Uterus (tissue), 3 donors: ENCODE measurements at regions not wholly inside any gene's neighbourhood (a gene's known extent, or its start where the extent isn't known, plus 50 kb on each side); places are given as distances from the start of the nearest gene placed in this dataset.

ENCODE experiments used
- DNase-seq, 2 donors: peaks; one replicate each; pipeline ENCODE4 v3.0.0-alpha.2; 2019 to 2020
- H3K27ac ChIP-seq, 2 donors: fragments of 200-600 bp; sonication (generic); 1 replicate in 1 of 2; 2 replicates in 1 of 2; pipeline ENCODE4 v1.5.1; 2016 to 2018
- H3K27me3 ChIP-seq, 2 donors: fragments of 200-600 bp; sonication (generic); one replicate each; pipeline ENCODE4 v1.5.1; 2018 to 2019; ENCODE audit warnings: control low read depth in 1 of 2
- H3K36me3 ChIP-seq, 2 donors: fragments of 200-600 bp; sonication (generic); one replicate each; pipeline ENCODE4 v1.5.1; 2019; ENCODE audit warnings: control low read depth in 1 of 2
- H3K4me1 ChIP-seq, 2 donors: fragments of 200-600 bp; sonication (generic); one replicate each; pipeline ENCODE4 v1.5.1; 2018 to 2019; ENCODE audit warnings: control low read depth in 1 of 2
- H3K4me3 ChIP-seq, 2 donors: fragments of 200-600 bp; sonication (generic); 1 replicate in 1 of 2; 2 replicates in 1 of 2; pipeline ENCODE4 v1.5.1; 2018 to 2019; ENCODE audit warnings: mild to moderate bottlenecking in 1 of 2
- H3K9me3 ChIP-seq, 2 donors: fragments of 200-600 bp; sonication (generic); one replicate each; pipeline ENCODE4 v1.5.1; 2019; ENCODE audit warnings: control low read depth in 1 of 2
- POLR2A ChIP-seq, 2 donors: fragments of 450-650 bp; IDR thresholded peaks; one replicate each; pipeline ENCODE4 v1.6.1; 2016; ENCODE audit warnings: antibody characterized with exemption in 2 of 2, mild to moderate bottlenecking in 1 of 2, moderate library complexity in 1 of 2
- intact Hi-C: fragments of 100-400 bp; cut with DNase I; formaldehyde crosslinking; loops from one replicate; pipeline ENCODE4 v1.15.1; 2023; ENCODE audit warnings: low total_unique reads
- TF ChIP-seq, protein P1 (sequence below), 4 experiments: fragments of 200-600 bp in 2 of 4; fragments of 450-650 bp in 2 of 4; sonication (generic) in 2 of 4; IDR thresholded peaks; one replicate each; pipeline ENCODE4 v1.5.1; 2016 to 2019; ENCODE audit warnings: antibody characterized with exemption in 4 of 4, mild to moderate bottlenecking in 2 of 4, moderate library complexity in 1 of 4
- donor health status: DM: yes; HTN: yes; CAD: no.

DNA sequence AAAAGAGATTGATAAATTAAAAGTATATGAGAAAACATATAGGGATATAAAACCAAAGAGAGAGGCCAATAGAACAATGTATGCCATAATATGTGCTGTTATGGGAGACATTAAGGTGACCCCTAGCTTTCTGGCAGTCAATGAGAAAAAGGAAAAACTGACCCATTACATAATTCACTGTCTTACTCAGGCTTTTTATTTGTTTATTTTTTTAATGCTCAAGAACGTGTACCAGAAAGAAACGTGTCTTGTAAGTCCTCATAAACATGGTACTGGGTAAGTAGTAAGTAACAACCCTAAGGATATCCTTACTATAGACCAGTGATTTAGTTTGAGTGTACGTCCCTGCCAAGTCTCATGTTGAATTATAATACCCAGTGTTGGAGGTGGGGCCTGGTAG is 160.8 kb upstream of the PHACTR1 start:
- Histone ChIP-seq H3K9me3 (no peaks in the 10 kb centered on the region), H3K4me1 (no peaks in the 10 kb centered on the region), H3K27me3 (no peaks in the 10 kb centered on the region), H3K27ac (no peak overlapping the region), H3K36me3 (no peaks in the 10 kb centered on the region), H3K4me3 (no peak overlapping the region)
- DNase-seq: no peak
- intact Hi-C loops: no loop called here
- TF ChIP-seq, protein P1, sequence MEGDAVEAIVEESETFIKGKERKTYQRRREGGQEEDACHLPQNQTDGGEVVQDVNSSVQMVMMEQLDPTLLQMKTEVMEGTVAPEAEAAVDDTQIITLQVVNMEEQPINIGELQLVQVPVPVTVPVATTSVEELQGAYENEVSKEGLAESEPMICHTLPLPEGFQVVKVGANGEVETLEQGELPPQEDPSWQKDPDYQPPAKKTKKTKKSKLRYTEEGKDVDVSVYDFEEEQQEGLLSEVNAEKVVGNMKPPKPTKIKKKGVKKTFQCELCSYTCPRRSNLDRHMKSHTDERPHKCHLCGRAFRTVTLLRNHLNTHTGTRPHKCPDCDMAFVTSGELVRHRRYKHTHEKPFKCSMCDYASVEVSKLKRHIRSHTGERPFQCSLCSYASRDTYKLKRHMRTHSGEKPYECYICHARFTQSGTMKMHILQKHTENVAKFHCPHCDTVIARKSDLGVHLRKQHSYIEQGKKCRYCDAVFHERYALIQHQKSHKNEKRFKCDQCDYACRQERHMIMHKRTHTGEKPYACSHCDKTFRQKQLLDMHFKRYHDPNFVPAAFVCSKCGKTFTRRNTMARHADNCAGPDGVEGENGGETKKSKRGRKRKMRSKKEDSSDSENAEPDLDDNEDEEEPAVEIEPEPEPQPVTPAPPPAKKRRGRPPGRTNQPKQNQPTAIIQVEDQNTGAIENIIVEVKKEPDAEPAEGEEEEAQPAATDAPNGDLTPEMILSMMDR (IDR thresholded peaks at IDR 0.05): no peak
- no peak for TF ChIP-seq POLR2A (IDR thresholded peaks at IDR 0.05)

DNA sequence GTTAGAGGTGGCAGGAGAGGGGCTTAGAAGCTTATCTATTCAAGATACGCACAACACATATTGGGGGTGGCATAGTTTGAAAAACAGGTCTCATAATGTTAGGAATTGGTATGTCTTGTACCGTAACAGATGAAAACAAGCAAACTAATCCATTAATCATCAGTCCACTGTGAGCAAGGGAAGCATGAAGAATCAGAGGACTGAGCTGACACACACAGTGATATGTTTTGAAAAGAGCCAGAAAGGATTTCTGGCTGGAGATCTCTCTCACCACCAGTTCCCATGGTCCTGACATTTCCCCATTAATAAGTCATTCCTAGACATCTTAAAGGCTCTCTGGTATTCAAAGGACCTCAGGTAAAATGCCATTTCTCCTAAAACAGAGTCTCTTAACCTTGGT is 158.8 kb upstream of the PHACTR1 start:
- no peak overlapping the region for H3K4me3 ChIP-seq
- intact Hi-C loops: no loop called here
- H3K27me3 ChIP-seq: no peaks in the 10 kb centered on the region
- H3K4me1 ChIP-seq: no peaks in the 10 kb centered on the region
- H3K9me3 ChIP-seq: no peaks in the 10 kb centered on the region
- no peak for DNase-seq
- TF ChIP-seq POLR2A (IDR thresholded peaks at IDR 0.05): no peak
- TF ChIP-seq, protein P1 (IDR thresholded peaks at IDR 0.05): no peak
- no peaks in the 10 kb centered on the region for H3K36me3 ChIP-seq
- H3K27ac ChIP-seq: no peak overlapping the region

DNA sequence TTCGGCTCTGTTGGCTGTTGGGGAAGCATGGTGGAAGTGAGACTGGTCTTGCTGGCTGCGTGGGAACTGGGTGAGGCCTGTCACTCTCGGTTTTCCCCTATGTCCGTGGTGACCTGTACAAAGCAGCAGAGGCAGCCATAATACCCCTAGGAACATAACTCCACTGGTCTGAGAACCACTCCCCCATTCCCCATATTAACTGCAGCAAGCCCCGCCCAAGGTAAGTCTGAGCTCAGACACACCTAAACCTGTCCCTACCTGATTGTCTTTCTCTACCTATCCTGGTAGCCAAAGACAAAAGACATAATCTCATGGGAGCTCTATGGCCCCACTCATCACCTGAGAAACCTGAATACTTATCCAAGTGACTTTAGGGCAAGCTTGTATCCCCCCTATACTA is 156.3 kb upstream of the PHACTR1 start:
- TF ChIP-seq, protein P1 (IDR thresholded peaks at IDR 0.05): no peak
- TF ChIP-seq POLR2A (IDR thresholded peaks at IDR 0.05): no peak
- Histone ChIP-seq H3K27ac (no peak overlapping the region), H3K4me1 (no peaks in the 10 kb centered on the region), H3K27me3 (no peaks in the 10 kb centered on the region), H3K4me3 (no peak overlapping the region), H3K36me3 (no peaks in the 10 kb centered on the region), H3K9me3 (no peaks in the 10 kb centered on the region)
- intact Hi-C loops: no loop called here
- DNase-seq: no peak

DNA sequence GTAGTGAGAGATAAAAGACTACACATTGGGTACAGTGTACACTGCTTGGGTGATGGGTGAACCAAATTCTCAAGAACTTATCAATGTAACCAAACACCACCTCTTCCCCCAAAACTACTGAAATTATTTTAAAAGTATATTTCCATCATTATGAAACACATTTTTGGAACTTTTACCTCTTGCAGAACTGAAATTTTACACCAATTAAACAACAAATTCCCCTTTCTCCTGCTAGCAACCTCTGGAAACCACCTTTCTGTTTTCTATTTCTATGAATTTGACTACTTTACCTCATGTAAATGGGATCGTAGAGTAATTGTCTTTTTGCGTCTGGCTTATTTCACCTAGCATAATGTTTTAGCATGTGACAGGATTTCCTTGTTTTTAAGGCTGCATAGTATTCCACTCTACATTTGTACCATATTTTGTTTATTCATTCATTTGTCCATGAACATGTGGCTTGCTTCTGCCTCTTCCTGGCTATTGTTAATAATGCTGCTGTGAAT is 149.9 kb upstream of the PHACTR1 start:
- DNase-seq: no peak
- intact Hi-C loops: no loop called here
- TF ChIP-seq, protein P1 (IDR thresholded peaks at IDR 0.05): no peak
- TF ChIP-seq POLR2A (IDR thresholded peaks at IDR 0.05): no peak
- Histone ChIP-seq H3K36me3 (no peaks in the 10 kb centered on the region), H3K27me3 (no peaks in the 10 kb centered on the region), H3K4me3 (no peak overlapping the region), H3K27ac (no peak overlapping the region), H3K9me3 (no peaks in the 10 kb centered on the region), H3K4me1 (no peaks in the 10 kb centered on the region)

DNA sequence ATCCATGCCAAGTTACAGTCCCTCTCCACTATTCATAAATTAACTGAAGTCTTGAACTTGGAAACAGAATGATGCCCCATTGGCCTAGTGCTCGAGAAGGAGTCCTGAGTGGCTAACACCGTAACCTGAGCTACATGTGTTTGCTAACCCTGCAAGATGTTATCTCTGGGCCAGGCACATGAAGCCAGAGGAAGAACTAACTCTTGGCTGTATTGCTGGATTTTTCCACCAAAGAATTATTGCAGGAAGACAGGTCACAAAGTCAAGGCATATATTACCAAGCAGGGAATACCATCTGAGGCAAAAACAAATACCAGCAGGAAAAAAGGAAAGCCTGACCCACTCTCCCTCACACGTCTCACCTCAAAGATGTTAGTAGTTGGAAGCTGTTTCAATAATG is 148.9 kb upstream of the PHACTR1 start:
- DNase-seq: no peak
- no peak for TF ChIP-seq POLR2A (IDR thresholded peaks at IDR 0.05)
- TF ChIP-seq, protein P1 (IDR thresholded peaks at IDR 0.05): no peak
- Histone ChIP-seq H3K4me3 (no peak overlapping the region), H3K27me3 (no peaks in the 10 kb centered on the region), H3K27ac (no peak overlapping the region), H3K4me1 (no peaks in the 10 kb centered on the region), H3K9me3 (no peaks in the 10 kb centered on the region), H3K36me3 (no peaks in the 10 kb centered on the region)
- intact Hi-C loops: no loop called here
